AG10803 (cell line): ENCODE measurements at regions not wholly inside any gene's neighbourhood (a gene's known extent, or its start where the extent isn't known, plus 50 kb on each side); places are given as distances from the start of the nearest gene placed in this dataset.

ENCODE experiments used
- DNase-seq: peaks from one replicate; pipeline ENCODE4 v3.0.0; 2010; ENCODE audit warnings: low read depth
- H3K4me3 ChIP-seq: 2 replicates; pipeline ENCODE4 v1.5.1; 2011; ENCODE audit warnings: mild to moderate bottlenecking, low read length, control low read depth
- CTCF ChIP-seq: conservative IDR thresholded peaks from 2 replicates; pipeline ENCODE4 v1.5.1; 2011; ENCODE audit warnings: mild to moderate bottlenecking, low read length, control low read depth, inconsistent platforms

GRCh38 chr3:31425401-31425800 lies 107.3 kb upstream of the STT3B start:
- H3K4me3 ChIP-seq = no peak overlapping the region
- no peak for DNase-seq
- TF ChIP-seq CTCF = no peak

- no peak overlapping the region for H3K4me3 ChIP-seq
- DNase-seq = no peak
- TF ChIP-seq CTCF = no peak
Observed at GRCh38 chr3:31427623-31428022, 105.1 kb upstream of the STT3B start.

- no peak for TF ChIP-seq CTCF
- H3K4me3 ChIP-seq = no peak overlapping the region
- no peak for DNase-seq
Observed at GRCh38 chr3:31431321-31431720, 101.4 kb upstream of the STT3B start.

- no peak for TF ChIP-seq CTCF
- DNase-seq = no peak
- no peak overlapping the region for H3K4me3 ChIP-seq
Observed at GRCh38 chr3:31432897-31433678, 99.6 kb upstream of the STT3B start.

GRCh38 chr3:31433679-31433992 lies 99.1 kb upstream of the STT3B start:
- no peak overlapping the region for H3K4me3 ChIP-seq
- TF ChIP-seq CTCF = no peak
- DNase-seq = no peak

GRCh38 chr3:31434819-31435218 lies 97.9 kb upstream of the STT3B start:
- DNase-seq = no peak
- no peak overlapping the region for H3K4me3 ChIP-seq
- no peak for TF ChIP-seq CTCF

- H3K4me3 ChIP-seq = no peak overlapping the region
- DNase-seq = no peak
- TF ChIP-seq CTCF = no peak
Observed at GRCh38 chr3:31436830-31437229, 95.9 kb upstream of the STT3B start.
